COLO668 (cell line): ENCODE measurements at regions not wholly inside any gene's neighbourhood (a gene's known extent, or its start where the extent isn't known, plus 50 kb on each side); places are given as distances from the start of the nearest gene placed in this dataset.
"Not testable (repeated sequence)": the region's sequence is repeated elsewhere in the genome, so short reads cannot be mapped to it uniquely, and the experiment has no call there.

Source experiments
- DNase-seq: peaks from one replicate; lab custom pipeline; 2025; ENCODE audit not compliant: unreplicated experiment; lab: John Stamatoyannopoulos, UW

DNA sequence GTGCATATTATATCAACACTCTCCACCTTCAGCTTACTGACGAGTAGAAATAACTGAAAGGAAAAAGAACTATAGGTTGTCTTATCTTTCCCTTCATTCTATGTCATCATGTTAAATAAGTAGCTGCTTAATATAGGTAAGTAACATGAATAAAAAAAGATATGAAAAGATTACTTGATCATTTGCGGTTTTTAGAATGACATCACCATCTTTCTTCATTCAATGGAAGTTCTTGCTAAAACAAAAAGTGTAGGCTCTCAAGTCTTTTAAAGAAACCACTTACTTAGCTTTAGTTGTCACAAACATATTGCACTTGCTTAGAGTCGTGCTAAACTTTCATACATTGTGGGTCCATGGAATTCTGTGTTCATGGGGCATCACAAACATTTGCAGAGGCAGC lies 331.1 kb upstream of the DEPDC1 start:
- DNase-seq: no peak

DNA sequence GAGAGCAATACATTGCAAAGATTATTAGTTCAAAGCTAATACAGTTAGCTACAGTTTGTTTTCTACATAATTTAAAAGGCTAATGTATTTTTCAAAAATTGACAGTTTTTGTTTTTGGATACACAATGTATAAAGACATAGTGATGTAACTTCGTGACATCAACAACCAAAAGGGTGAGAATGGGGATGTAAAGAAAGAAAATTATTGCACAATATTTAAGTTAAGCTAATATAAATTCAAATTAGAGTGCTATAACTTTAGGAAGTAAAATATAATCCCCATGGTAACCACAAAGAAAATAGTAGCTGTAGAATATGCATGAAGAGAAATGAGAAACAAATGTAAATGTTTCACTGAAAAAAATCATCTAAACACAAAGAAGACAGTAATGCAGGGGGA lies 334.4 kb upstream of the DEPDC1 start:
- no peak for DNase-seq

- no peak for DNase-seq
These were observed 351.1 kb upstream of the DEPDC1 start for GRCh38 chr1:68848017-68848416.

GRCh38 chr1:68868606-68869005 lies 371.7 kb upstream of the DEPDC1 start:
- no peak for DNase-seq

DNA sequence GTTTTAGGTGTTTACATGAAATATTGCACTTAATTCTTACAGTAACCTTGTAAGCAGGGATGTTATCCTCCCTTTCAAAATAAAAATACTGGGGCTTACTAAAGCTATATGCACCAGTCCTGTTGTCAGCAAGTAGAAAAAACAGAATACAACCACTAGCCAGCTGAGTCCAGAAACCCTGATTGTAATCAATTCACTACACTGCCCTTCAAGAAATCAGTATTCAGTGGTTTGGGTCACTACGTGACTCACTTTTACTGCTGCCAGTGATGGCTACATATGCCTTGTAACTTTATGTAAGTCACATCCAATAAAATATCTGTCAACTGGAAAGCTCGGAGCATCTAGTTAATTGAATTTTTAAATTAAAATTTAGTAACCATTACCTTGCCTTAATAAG lies 376.3 kb upstream of the DEPDC1 start:
- DNase-seq: no peak

GRCh38 chr1:68881330-68882194 lies 384.7 kb upstream of the DEPDC1 start:
- not testable (repeated sequence) for DNase-seq

DNA sequence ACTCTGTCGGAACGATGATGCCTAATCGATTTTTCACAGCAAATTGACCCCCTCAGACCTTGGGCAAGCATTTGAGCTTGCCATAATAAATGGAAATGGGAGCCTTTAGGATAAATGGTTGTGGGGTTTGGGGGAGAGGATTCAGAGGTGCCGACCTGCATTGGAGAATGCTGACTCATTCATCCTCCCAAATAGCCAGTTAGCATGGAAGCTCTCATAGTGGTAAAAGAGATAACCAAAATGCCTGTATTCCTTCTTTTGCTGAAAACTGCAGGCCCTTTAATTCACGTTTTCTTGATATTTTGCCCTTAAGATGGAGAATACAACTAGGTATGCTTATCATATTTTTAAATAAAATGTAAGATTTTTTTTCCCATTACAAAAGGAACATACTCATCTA lies 392.6 kb upstream of the DEPDC1 start:
- DNase-seq: no peak

GRCh38 chr1:68890736-68891135 lies 393.9 kb upstream of the DEPDC1 start:
- no peak for DNase-seq

DNA sequence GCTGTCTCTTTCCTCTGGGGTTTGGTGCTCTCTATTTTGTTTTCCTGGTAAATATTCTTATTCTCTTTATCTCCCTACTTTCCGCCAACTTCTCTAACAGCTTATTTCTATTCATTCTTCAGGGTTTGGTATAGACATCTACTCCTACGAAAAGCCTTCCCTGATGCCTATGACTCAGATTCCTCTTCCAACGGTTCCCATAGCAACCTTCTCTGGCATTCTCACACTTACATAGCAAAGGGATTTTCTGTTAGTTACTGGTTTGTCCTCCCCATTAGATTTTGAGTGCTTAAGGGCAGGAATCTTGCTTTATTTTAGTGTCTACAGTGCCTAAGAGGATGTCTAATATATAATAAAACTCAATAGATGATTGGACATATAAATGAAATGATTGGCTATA lies 407.6 kb upstream of the DEPDC1 start:
- no peak for DNase-seq

GRCh38 chr1:68906431-68906830 lies 409.5 kb upstream of the DEPDC1 start:
- DNase-seq: no peak

- DNase-seq: no peak
These were observed 410.6 kb upstream of the DEPDC1 start for GRCh38 chr1:68907491-68907890.

GRCh38 chr1:68908316-68908715 lies 411.4 kb upstream of the DEPDC1 start:
- DNase-seq: no peak

GRCh38 chr1:68916221-68916902 lies 419.5 kb upstream of the DEPDC1 start:
- DNase-seq: peak; percentile 67

DNA sequence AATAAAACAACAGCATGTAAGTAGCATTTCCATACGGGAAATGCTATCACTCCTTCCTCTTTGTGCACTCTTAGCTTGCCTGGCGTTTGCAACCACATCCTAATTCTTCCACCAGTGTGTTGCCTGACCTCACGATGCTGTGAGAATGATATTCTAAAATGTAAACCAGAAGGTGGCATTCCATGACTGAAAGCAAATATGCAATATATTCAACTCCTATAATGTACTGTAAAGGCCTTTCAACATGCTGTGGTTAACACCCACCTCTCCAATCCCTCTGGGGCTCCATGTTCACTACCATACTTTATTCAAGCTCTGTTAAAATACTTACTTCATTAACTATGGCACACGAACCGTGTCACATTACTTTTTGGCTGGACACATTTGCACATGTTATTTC lies 420.6 kb upstream of the DEPDC1 start:
- DNase-seq: no peak

DNA sequence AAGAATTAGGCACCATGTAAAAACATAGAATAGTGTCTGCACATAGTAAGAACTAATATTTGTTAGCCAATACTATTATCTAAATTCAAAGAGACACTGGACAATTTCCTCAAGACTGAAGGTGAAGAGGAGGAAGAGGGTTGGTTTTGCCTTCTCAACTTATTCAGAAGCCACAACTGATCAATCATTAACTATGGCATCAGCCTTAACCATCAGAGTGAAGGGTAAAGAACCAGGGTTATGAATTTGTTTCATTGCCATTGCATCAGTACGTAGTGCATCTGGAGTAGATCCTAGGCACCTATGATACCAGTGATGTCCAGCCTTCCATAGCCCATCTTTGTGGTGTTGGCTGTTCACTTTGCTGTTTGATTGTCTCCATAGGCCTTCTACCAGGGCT lies 421.7 kb upstream of the DEPDC1 start:
- DNase-seq: no peak

DNA sequence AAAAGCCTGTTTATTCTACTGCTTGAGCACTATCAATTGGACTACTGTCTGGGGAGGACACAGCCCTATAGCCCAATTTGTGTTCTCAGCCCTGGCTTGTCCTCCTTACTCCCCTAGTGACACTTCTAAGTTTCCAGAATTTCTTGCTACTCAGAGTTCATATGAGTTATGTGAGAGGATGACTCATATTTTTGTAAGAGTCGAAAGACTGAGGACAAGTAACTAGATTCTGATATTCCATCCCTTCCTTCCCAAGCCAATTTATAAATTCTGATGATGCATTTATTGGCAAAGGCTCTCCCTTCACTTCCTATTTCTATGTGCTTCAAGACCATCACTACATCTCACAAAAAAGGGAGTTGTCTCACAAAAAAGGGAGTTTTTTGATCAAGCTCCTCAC lies 422.2 kb upstream of the DEPDC1 start:
- DNase-seq: no peak

DNA sequence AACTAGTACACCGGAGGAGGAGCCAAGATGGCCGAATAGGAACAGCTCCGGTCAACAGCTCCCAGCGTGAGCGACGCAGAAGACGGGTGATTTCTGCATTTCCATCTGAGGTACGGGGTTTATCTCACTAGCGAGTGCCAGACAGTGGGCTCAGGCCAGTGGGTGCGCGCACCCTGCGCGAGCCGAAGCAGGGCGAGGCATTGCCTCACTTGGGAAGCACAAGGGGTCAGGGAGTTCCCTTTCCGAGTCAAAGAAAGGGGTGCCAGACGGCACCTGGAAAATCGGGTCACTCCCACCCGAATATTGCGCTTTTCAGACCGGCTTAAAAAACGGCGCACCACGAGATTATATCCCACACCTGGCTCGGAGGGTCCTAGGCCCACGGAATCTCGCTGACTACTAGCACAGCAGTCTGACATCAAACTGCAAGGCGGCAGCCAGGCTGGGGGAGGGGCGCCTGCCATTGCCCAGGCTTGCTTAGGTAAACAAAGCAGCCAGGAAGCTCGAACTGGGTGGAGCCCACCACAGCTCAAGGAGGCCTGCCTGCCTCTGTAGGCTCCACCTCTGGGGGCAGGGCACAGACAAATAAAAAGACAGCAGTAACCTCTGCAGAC lies 426.7 kb upstream of the DEPDC1 start:
- DNase-seq: not testable (repeated sequence)

GRCh38 chr1:68930101-68930500 lies 433.2 kb upstream of the DEPDC1 start:
- no peak for DNase-seq

- DNase-seq: no peak
These were observed 439.6 kb upstream of the DEPDC1 start for GRCh38 chr1:68936530-68936929.

GRCh38 chr1:68938051-68938666 lies 441.3 kb upstream of the DEPDC1 start:
- DNase-seq: no peak

DNA sequence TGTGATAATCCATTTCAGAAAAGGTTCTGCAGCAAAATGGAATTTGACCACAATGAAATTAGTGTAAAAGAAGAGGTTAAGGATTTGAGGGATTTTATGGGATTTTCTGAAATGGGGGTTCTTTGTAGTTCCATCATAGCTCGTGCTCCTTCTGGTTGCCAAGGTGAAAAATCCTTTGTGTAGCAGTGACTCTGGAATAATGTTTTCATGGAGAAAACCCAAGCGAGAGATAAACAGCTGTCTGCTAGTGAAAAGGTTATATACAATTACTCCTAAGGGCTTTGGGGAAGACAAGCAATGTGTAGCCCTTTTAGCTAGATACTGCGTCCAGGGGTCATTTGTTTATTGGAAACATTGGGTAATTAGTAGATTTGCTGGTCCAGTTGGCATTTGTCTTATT lies 453.2 kb upstream of the DEPDC1 start:
- DNase-seq: no peak

GRCh38 chr1:68953311-68953710 lies 456.4 kb upstream of the DEPDC1 start:
- no peak for DNase-seq
